CD4-positive, CD25-positive, alpha-beta regulatory T cell (primary cell): ENCODE measurements at regions not wholly inside any gene's neighbourhood (a gene's known extent, or its start where the extent isn't known, plus 50 kb on each side); places are given as distances from the start of the nearest gene placed in this dataset.
"Not testable (repeated sequence)": the region's sequence is repeated elsewhere in the genome, so short reads cannot be mapped to it uniquely, and the experiment has no call there.

Source experiments
- ATAC-seq, 2 donors: fragments of 150-1000 bp; cut with Tn5 transposase; one replicate each; pipeline ENCODE4 v1.10.0; 2021; ENCODE audit warnings: low read depth in 2 of 2, moderate number of reproducible peaks in 2 of 2, moderate library complexity in 1 of 2
- DNase-seq, 3 donors: peaks; one replicate each; pipeline versions ENCODE4 v3.0.0 to v3.0.0-alpha.2; 2012 to 2022; ENCODE audit warnings: mixed read lengths in 1 of 3
- H3K27ac ChIP-seq: one replicate; pipeline ENCODE4 v1.7.0; 2013; ENCODE audit warnings: mild to moderate bottlenecking, low read length; ENCODE audit not compliant: insufficient read depth, poor library complexity, severe bottlenecking
- H3K27me3 ChIP-seq: one replicate; pipeline ENCODE4 v1.7.0; 2013; ENCODE audit warnings: low read length; ENCODE audit not compliant: control insufficient read depth, insufficient read depth
- H3K36me3 ChIP-seq: one replicate; pipeline ENCODE4 v1.7.0; 2013; ENCODE audit warnings: mild to moderate bottlenecking, low read length, moderate library complexity; ENCODE audit not compliant: control insufficient read depth, insufficient read depth
- H3K4me1 ChIP-seq: 2 replicates; pipeline ENCODE4 v1.7.0; 2013; ENCODE audit warnings: mild to moderate bottlenecking, low read length; ENCODE audit not compliant: insufficient read depth, control insufficient read depth, poor library complexity, severe bottlenecking
- H3K4me3 ChIP-seq: one replicate; pipeline ENCODE4 v1.7.0; 2013; ENCODE audit warnings: low read depth, mild to moderate bottlenecking, low read length, moderate library complexity
- H3K9me3 ChIP-seq, 2 experiments: 1 replicate in 1 of 2; 2 replicates in 1 of 2; pipeline ENCODE4 v1.7.0; 2013; ENCODE audit warnings: low read length in 2 of 2, mild to moderate bottlenecking in 1 of 2, moderate library complexity in 1 of 2; ENCODE audit not compliant: control insufficient read depth in 2 of 2
- H3K27ac Mint-ChIP-seq, 3 donors: one replicate each; pipeline ENCODE4 v1.8.0; 2020 to 2022; ENCODE audit warnings: mild to moderate bottlenecking in 3 of 3, mixed read lengths in 3 of 3, moderate library complexity in 2 of 3
- H3K27me3 Mint-ChIP-seq: one replicate; pipeline ENCODE4 v1.8.0; 2022; ENCODE audit warnings: mild to moderate bottlenecking, mixed read lengths
- H3K36me3 Mint-ChIP-seq: one replicate; pipeline ENCODE4 v1.8.0; 2020; ENCODE audit warnings: mixed read lengths
- H3K4me1 Mint-ChIP-seq, 4 donors: one replicate each; pipeline ENCODE4 v1.8.0; 2020 to 2022; ENCODE audit warnings: mixed read lengths in 4 of 4, mild to moderate bottlenecking in 1 of 4
- H3K4me3 Mint-ChIP-seq, 4 donors: one replicate each; pipeline ENCODE4 v1.8.0; 2020 to 2022; ENCODE audit warnings: mild to moderate bottlenecking in 4 of 4, mixed read lengths in 4 of 4, moderate library complexity in 3 of 4
- H3K9me3 Mint-ChIP-seq, 7 donors: one replicate each; pipeline ENCODE4 v1.8.0; 2020 to 2022; ENCODE audit warnings: mixed read lengths in 7 of 7, mild to moderate bottlenecking in 3 of 7, moderate library complexity in 2 of 7

- Mint-ChIP-seq H3K4me3 (no peak overlapping the region), H3K4me1 (no peaks in the 10 kb centered on the region)
Measured at GRCh38 chr16:64345142-64345541, 776.7 kb downstream of the CDH11 start.

GRCh38 chr16:64343820-64344443, 777.9 kb downstream of the CDH11 start:
- H3K27me3 ChIP-seq, H3K36me3 Mint-ChIP-seq, H3K27me3 Mint-ChIP-seq, H3K4me3 ChIP-seq, H3K36me3 ChIP-seq, H3K4me3 Mint-ChIP-seq, ATAC-seq, H3K27ac ChIP-seq, H3K9me3 ChIP-seq, H3K4me1 ChIP-seq, H3K4me1 Mint-ChIP-seq, H3K27ac Mint-ChIP-seq, DNase-seq: not testable (repeated sequence)
- H3K9me3 Mint-ChIP-seq: peaks cover 2 to 18% (median 7%) of the 10 kb centered on the region in 7 donors

More at GRCh38 chr16:64345142-64345541, 776.7 kb downstream of the CDH11 start:
- no peaks in the 10 kb centered on the region for H3K27me3 ChIP-seq
- no peak overlapping the region for H3K27ac Mint-ChIP-seq
- peaks cover 2 to 16% (median 5%) of the 10 kb centered on the region in 7 donors for H3K9me3 Mint-ChIP-seq
- no peaks in the 10 kb centered on the region for H3K36me3 Mint-ChIP-seq
- H3K36me3 ChIP-seq: no peaks in the 10 kb centered on the region
- DNase-seq: no peak
- peaks cover 2 to 6% of the 10 kb centered on the region in 2 experiments for H3K9me3 ChIP-seq
- no peak for ATAC-seq
- no peak overlapping the region for H3K4me3 ChIP-seq
- no peaks in the 10 kb centered on the region for H3K27me3 Mint-ChIP-seq
- no peaks in the 10 kb centered on the region for H3K4me1 ChIP-seq
- no peak overlapping the region for H3K27ac ChIP-seq

- Histone ChIP-seq H3K9me3 (peaks cover 1 to 6% of the 10 kb centered on the region in 2 experiments), H3K4me1 (no peaks in the 10 kb centered on the region), H3K27me3 (no peaks in the 10 kb centered on the region), H3K4me3 (no peak overlapping the region), H3K27ac (no peak overlapping the region), H3K36me3 (no peaks in the 10 kb centered on the region)
- ATAC-seq (no peak), DNase-seq (no peak)
- H3K36me3 Mint-ChIP-seq: no peaks in the 10 kb centered on the region
- H3K9me3 Mint-ChIP-seq: peaks cover 2 to 22% (median 7%) of the 10 kb centered on the region in 7 donors
- H3K27ac Mint-ChIP-seq: no peak overlapping the region
- H3K27me3 Mint-ChIP-seq: no peaks in the 10 kb centered on the region
- no peaks in the 10 kb centered on the region for H3K4me1 Mint-ChIP-seq
- no peak overlapping the region for H3K4me3 Mint-ChIP-seq
Measured at GRCh38 chr16:64343061-64343819, 778.6 kb downstream of the CDH11 start.

- not testable (repeated sequence) for H3K36me3 Mint-ChIP-seq, H3K27ac Mint-ChIP-seq, H3K4me1 ChIP-seq, DNase-seq, H3K4me3 Mint-ChIP-seq, ATAC-seq, H3K9me3 ChIP-seq, H3K27me3 ChIP-seq, H3K36me3 ChIP-seq, H3K4me1 Mint-ChIP-seq, H3K27me3 Mint-ChIP-seq, H3K27ac ChIP-seq, H3K4me3 ChIP-seq
- peaks cover 0 to 23% (median 9%) of the 10 kb centered on the region in 7 donors for H3K9me3 Mint-ChIP-seq
Measured at GRCh38 chr16:64341336-64341735, 780.5 kb downstream of the CDH11 start.

GRCh38 chr16:64339052-64339770, 782.7 kb downstream of the CDH11 start:
- no peaks in the 10 kb centered on the region for H3K36me3 Mint-ChIP-seq
- peaks cover 0 to 29% (median 8%) of the 10 kb centered on the region in 7 donors for H3K9me3 Mint-ChIP-seq
- no peaks in the 10 kb centered on the region for H3K27me3 ChIP-seq
- peaks cover 0 to 1% of the 10 kb centered on the region in 2 experiments for H3K9me3 ChIP-seq
- ATAC-seq (no peak), DNase-seq (no peak)
- H3K4me1 ChIP-seq: no peaks in the 10 kb centered on the region
- no peaks in the 10 kb centered on the region for H3K27me3 Mint-ChIP-seq
- no peak overlapping the region for H3K4me3 Mint-ChIP-seq
- H3K4me3 ChIP-seq: no peak overlapping the region
- H3K4me1 Mint-ChIP-seq: no peaks in the 10 kb centered on the region
- no peak overlapping the region for H3K27ac Mint-ChIP-seq
- H3K36me3 ChIP-seq: no peaks in the 10 kb centered on the region
- H3K27ac ChIP-seq: no peak overlapping the region

- H3K27me3 ChIP-seq: no peaks in the 10 kb centered on the region
- Mint-ChIP-seq H3K27me3 (no peaks in the 10 kb centered on the region), H3K4me1 (no peaks in the 10 kb centered on the region), H3K36me3 (no peaks in the 10 kb centered on the region), H3K4me3 (no peak overlapping the region), H3K9me3 (peaks cover 2 to 20% (median 7%) of the 10 kb centered on the region in 7 donors), H3K27ac (no peak overlapping the region)
- H3K4me3 ChIP-seq: no peak overlapping the region
- ATAC-seq (no peak), DNase-seq (no peak)
- no peaks in the 10 kb centered on the region for H3K9me3 ChIP-seq
- H3K27ac ChIP-seq: no peak overlapping the region
- no peaks in the 10 kb centered on the region for H3K4me1 ChIP-seq
- no peaks in the 10 kb centered on the region for H3K36me3 ChIP-seq
Measured at GRCh38 chr16:64321881-64322280, 800.0 kb downstream of the CDH11 start.

- Histone ChIP-seq H3K27me3 (no peaks in the 10 kb centered on the region), H3K27ac (no peak overlapping the region), H3K36me3 (no peaks in the 10 kb centered on the region), H3K4me3 (no peak overlapping the region), H3K9me3 (no peaks in the 10 kb centered on the region), H3K4me1 (no peaks in the 10 kb centered on the region)
- Mint-ChIP-seq H3K27me3 (no peaks in the 10 kb centered on the region), H3K9me3 (peaks cover 0 to 17% (median 6%) of the 10 kb centered on the region in 7 donors), H3K4me1 (no peaks in the 10 kb centered on the region), H3K27ac (no peak overlapping the region), H3K4me3 (no peak overlapping the region), H3K36me3 (no peaks in the 10 kb centered on the region)
- DNase-seq (no peak), ATAC-seq (no peak)
Measured at GRCh38 chr16:64321066-64321465, 800.8 kb downstream of the CDH11 start.
